WERI-Rb-1 (cell line): ENCODE measurements at regions not wholly inside any gene's neighbourhood (a gene's known extent, or its start where the extent isn't known, plus 50 kb on each side); places are given as distances from the start of the nearest gene placed in this dataset.

ENCODE experiments used
- DNase-seq: peaks from one replicate; pipeline ENCODE4 v3.0.0-alpha.2; 2020
- H3K27ac ChIP-seq: fragments of 250-450 bp; sonication (Bioruptor Pico); 2 replicates; pipeline ENCODE4 v1.5.1; 2020; ENCODE audit warnings: mild to moderate bottlenecking, moderate library complexity
- H3K27me3 ChIP-seq: fragments of 250-450 bp; sonication (Bioruptor Pico); 2 replicates; pipeline ENCODE4 v1.5.1; 2021; ENCODE audit warnings: mild to moderate bottlenecking, low read depth, moderate library complexity; ENCODE audit not compliant: insufficient read depth, severe bottlenecking
- H3K36me3 ChIP-seq: fragments of 250-450 bp; sonication (Bioruptor Pico); 2 replicates; pipeline ENCODE4 v1.5.1; 2020; ENCODE audit warnings: mild to moderate bottlenecking, moderate library complexity
- H3K4me3 ChIP-seq: 2 replicates; pipeline ENCODE4 v1.5.1; 2011; ENCODE audit warnings: low read depth, mild to moderate bottlenecking, control low read depth, low read length
- H3K9me3 ChIP-seq: fragments of 250-450 bp; sonication (Bioruptor Pico); 2 replicates; pipeline ENCODE4 v1.5.1; 2021; ENCODE audit warnings: mild to moderate bottlenecking, moderate library complexity; ENCODE audit not compliant: severe bottlenecking
- CTCF ChIP-seq: IDR thresholded peaks from 2 replicates; pipeline ENCODE4 v1.5.1; 2011; ENCODE audit warnings: low read depth, mild to moderate bottlenecking, control low read depth, inconsistent platforms, low read length

GRCh38 chr9:78688796-78689195 lies 391.9 kb downstream of the PSAT1 start:
- no peak for TF ChIP-seq CTCF
- no peak for DNase-seq
- Histone ChIP-seq H3K27me3 (no peaks in the 10 kb centered on the region), H3K27ac (no peak overlapping the region), H3K9me3 (no peaks in the 10 kb centered on the region), H3K36me3 (no peaks in the 10 kb centered on the region), H3K4me3 (no peak overlapping the region)

- no peak overlapping the region for H3K4me3 ChIP-seq
- no peak overlapping the region for H3K27ac ChIP-seq
- H3K27me3 ChIP-seq: no peaks in the 10 kb centered on the region
- no peaks in the 10 kb centered on the region for H3K36me3 ChIP-seq
- no peaks in the 10 kb centered on the region for H3K9me3 ChIP-seq
- peak; percentile 7 for DNase-seq
- no peak for TF ChIP-seq CTCF
Measured at GRCh38 chr9:78691542-78691941, 394.6 kb downstream of the PSAT1 start.

- no peak for DNase-seq
- Histone ChIP-seq H3K27ac (no peak overlapping the region), H3K9me3 (no peaks in the 10 kb centered on the region), H3K4me3 (no peak overlapping the region), H3K27me3 (no peaks in the 10 kb centered on the region), H3K36me3 (no peaks in the 10 kb centered on the region)
- no peak for TF ChIP-seq CTCF
Measured at GRCh38 chr9:78692871-78693270, 395.9 kb downstream of the PSAT1 start.

- no peak for TF ChIP-seq CTCF
- H3K4me3 ChIP-seq: no peak overlapping the region
- H3K36me3 ChIP-seq: no peaks in the 10 kb centered on the region
- H3K9me3 ChIP-seq: no peaks in the 10 kb centered on the region
- H3K27ac ChIP-seq: no peak overlapping the region
- DNase-seq: no peak
- no peaks in the 10 kb centered on the region for H3K27me3 ChIP-seq
Measured at GRCh38 chr9:78694974-78695373, 398.0 kb downstream of the PSAT1 start.

GRCh38 chr9:78695519-78695918 lies 398.6 kb downstream of the PSAT1 start:
- DNase-seq: no peak
- H3K36me3 ChIP-seq: no peaks in the 10 kb centered on the region
- H3K4me3 ChIP-seq: no peak overlapping the region
- no peaks in the 10 kb centered on the region for H3K27me3 ChIP-seq
- H3K27ac ChIP-seq: no peak overlapping the region
- no peak for TF ChIP-seq CTCF
- H3K9me3 ChIP-seq: no peaks in the 10 kb centered on the region

- no peaks in the 10 kb centered on the region for H3K9me3 ChIP-seq
- TF ChIP-seq CTCF: no peak
- no peaks in the 10 kb centered on the region for H3K27me3 ChIP-seq
- H3K36me3 ChIP-seq: no peaks in the 10 kb centered on the region
- no peak overlapping the region for H3K4me3 ChIP-seq
- no peak overlapping the region for H3K27ac ChIP-seq
- DNase-seq: no peak
Measured at GRCh38 chr9:78697618-78698017, 400.7 kb downstream of the PSAT1 start.
